ENCODE measurements at regions not wholly inside any gene's neighbourhood (a gene's known extent, or its start where the extent isn't known, plus 50 kb on each side); places are given as distances from the start of the nearest gene placed in this dataset.

DNA sequence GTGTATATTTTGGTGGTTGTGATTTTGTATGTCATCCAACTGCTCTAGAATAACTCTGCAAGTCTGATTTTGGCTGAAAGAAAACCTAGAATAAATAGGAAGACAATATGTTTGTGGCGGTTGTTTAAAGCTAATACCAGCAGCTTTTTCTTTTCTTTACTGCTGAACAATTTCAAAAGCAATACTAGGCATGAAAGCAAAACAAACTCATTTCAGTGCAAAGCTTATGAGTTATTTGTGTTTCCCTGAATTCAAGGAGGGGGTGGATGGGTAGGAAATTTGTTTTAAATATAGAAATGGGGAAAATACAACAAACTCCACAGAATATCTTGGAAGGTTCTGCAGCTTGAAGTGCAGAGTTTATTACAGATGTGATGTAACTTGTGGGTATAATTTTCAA, 1041.9 kb upstream of the NR2F2 start:
- ATAC-seq (no peak), DNase-seq (peak in 1 of 4 donors; percentile 26)
- Histone ChIP-seq H3K4me3 (no peak overlapping the region), H3K27ac (peak overlapping the region in 1 of 2 donors; percentile 70), H3K9me3 (no peaks in the 10 kb centered on the region), H3K27me3 (no peaks in the 10 kb centered on the region), H3K36me3 (no peaks in the 10 kb centered on the region), H3K4me1 (peaks cover 0 to 6% of the 10 kb centered on the region in 2 donors)
- no peak for TF ChIP-seq CTCF (IDR thresholded peaks at IDR 0.05)
- intact Hi-C loops (cut with DNase I): loop anchor here in 1 of 2 donors (10.0 kb wide), 1 partner anchor 1036 kb away; no protein-coding TSS in a partner anchor

GRCh38 chr15:95290176-95290974, 1040.1 kb upstream of the NR2F2 start:
- H3K9me3 ChIP-seq: no peaks in the 10 kb centered on the region
- no peak for ATAC-seq
- H3K27me3 ChIP-seq: no peaks in the 10 kb centered on the region
- H3K27ac ChIP-seq: peak overlapping the region in 1 of 2 donors; percentile 70
- intact Hi-C loops (cut with DNase I): no loop called here
- no peak for TF ChIP-seq CTCF (IDR thresholded peaks at IDR 0.05)
- H3K4me3 ChIP-seq: no peak overlapping the region
- no peaks in the 10 kb centered on the region for H3K36me3 ChIP-seq
- DNase-seq: peak in 1 of 4 donors; percentile 26
- peaks cover 0 to 6% of the 10 kb centered on the region in 2 donors for H3K4me1 ChIP-seq

GRCh38 chr15:95291898-95292472, 1038.5 kb upstream of the NR2F2 start:
- Histone ChIP-seq H3K9me3 (no peaks in the 10 kb centered on the region), H3K4me1 (peaks cover 0 to 6% of the 10 kb centered on the region in 2 donors), H3K36me3 (no peaks in the 10 kb centered on the region), H3K27ac (peak overlapping the region in 1 of 2 donors; percentile 35), H3K4me3 (no peak overlapping the region), H3K27me3 (peaks cover 0 to 11% of the 10 kb centered on the region in 2 donors)
- ATAC-seq (peak; percentile 56), DNase-seq (peak in 1 of 4 donors; percentile 56)
- TF ChIP-seq CTCF (IDR thresholded peaks at IDR 0.05): peak; percentile 50 to 67
- intact Hi-C loops (cut with DNase I): no loop called here

DNA sequence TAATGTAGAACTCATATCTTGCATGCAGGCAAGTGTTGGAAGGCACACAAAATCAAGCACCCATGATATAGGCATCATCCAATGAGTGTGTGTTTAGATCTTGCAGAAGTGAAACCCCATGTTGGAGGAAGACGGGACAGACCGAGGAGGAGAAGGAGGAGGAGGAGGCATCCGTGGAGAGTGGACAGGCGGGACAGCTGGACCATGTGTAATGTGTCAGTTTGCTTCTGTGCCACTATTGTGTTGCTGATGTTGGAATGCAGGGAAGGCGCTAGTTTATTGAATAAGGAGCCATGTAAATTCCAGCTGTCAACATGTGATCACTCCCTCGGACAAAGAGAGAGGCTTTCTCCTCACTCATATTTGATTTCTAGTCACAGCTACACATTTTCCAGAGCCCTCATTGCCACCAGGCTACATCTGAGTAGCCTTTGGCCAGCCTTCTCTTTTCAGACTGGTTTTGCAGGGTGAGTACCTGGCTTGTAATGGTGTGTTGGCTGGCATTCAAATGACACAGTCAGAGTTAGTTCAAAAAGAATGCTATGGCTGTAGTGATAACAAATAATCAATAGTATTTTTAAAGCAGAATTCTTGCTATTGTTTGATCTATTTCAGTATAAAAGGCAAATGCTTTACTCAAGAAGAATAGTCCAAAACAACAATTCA, 1037.6 kb upstream of the NR2F2 start:
- H3K36me3 ChIP-seq: no peaks in the 10 kb centered on the region
- DNase-seq (peak in 1 of 4 donors; percentile 51), ATAC-seq (peak; percentile 22)
- no peak overlapping the region for H3K4me3 ChIP-seq
- peaks cover 0 to 21% of the 10 kb centered on the region in 2 donors for H3K27me3 ChIP-seq
- intact Hi-C loops (cut with DNase I): no loop called here
- peak overlapping the region; percentile 25 to 71 for H3K27ac ChIP-seq
- no peak for TF ChIP-seq CTCF (IDR thresholded peaks at IDR 0.05)
- no peaks in the 10 kb centered on the region for H3K9me3 ChIP-seq
- H3K4me1 ChIP-seq: peaks cover 0 to 6% of the 10 kb centered on the region in 2 donors
